GM12892 (cell line): ENCODE measurements at regions not wholly inside any gene's neighbourhood (a gene's known extent, or its start where the extent isn't known, plus 50 kb on each side); places are given as distances from the start of the nearest gene placed in this dataset.

Experiments
- DNase-seq: peaks from one replicate; pipeline ENCODE4 v3.0.0; 2011; ENCODE audit not compliant: insufficient read length
- FAIRE-seq: peaks from 2 replicates; lab custom pipeline; 2011; peaks lifted over from hg19 to GRCh38; lab: Jason Lieb, UNC
- POLR2A ChIP-seq: IDR thresholded peaks from 2 replicates; pipeline ENCODE4 v1.6.1; 2011; ENCODE audit warnings: low read depth, low read length, control low read depth
- POLR2AphosphoS5 ChIP-seq: IDR thresholded peaks from 2 replicates; pipeline ENCODE4 v1.6.1; 2011; ENCODE audit warnings: low read depth, low read length, control low read depth
- TAF1 ChIP-seq: IDR thresholded peaks from 2 replicates; pipeline ENCODE4 v1.6.1; 2011; ENCODE audit warnings: low read depth, mild to moderate bottlenecking, control low read depth, low read length, borderline replicate concordance

- FAIRE-seq (peak; percentile 33), DNase-seq (no peak)
- TF ChIP-seq POLR2AphosphoS5 (no peak), TAF1 (no peak)
Measured at GRCh38 chr6:12467706-12468670, 177.8 kb downstream of the EDN1 start.

- TF ChIP-seq POLR2AphosphoS5 (no peak), TAF1 (no peak), POLR2A (no peak)
- no peak for FAIRE-seq
- no peak for DNase-seq
Measured at GRCh38 chr6:12472601-12473038, 182.5 kb downstream of the EDN1 start.

GRCh38 chr6:12473494-12473893, 183.3 kb downstream of the EDN1 start:
- no peak for DNase-seq
- TF ChIP-seq TAF1: no peak
- TF ChIP-seq POLR2AphosphoS5: no peak
- TF ChIP-seq POLR2A: no peak
- FAIRE-seq: no peak

GRCh38 chr6:12474167-12475140, 184.3 kb downstream of the EDN1 start:
- FAIRE-seq (no peak), DNase-seq (no peak)
- TF ChIP-seq POLR2AphosphoS5 (no peak), TAF1 (no peak), POLR2A (no peak)

- no peak for DNase-seq
- TF ChIP-seq TAF1 (no peak), POLR2AphosphoS5 (no peak), POLR2A (no peak)
- FAIRE-seq: no peak
Measured at GRCh38 chr6:12476484-12476883, 186.3 kb downstream of the EDN1 start.

GRCh38 chr6:12477616-12478015, 187.5 kb downstream of the EDN1 start:
- no peak for TF ChIP-seq POLR2A
- TF ChIP-seq POLR2AphosphoS5: no peak
- DNase-seq (no peak), FAIRE-seq (no peak)

- TF ChIP-seq POLR2A: no peak
- TF ChIP-seq POLR2AphosphoS5: no peak
- no peak for TF ChIP-seq TAF1
Measured at GRCh38 chr6:12478921-12479320, 188.8 kb downstream of the EDN1 start.

GRCh38 chr6:12479451-12479850, 189.3 kb downstream of the EDN1 start:
- FAIRE-seq: peak; percentile 70

More at GRCh38 chr6:12478921-12479320, 188.8 kb downstream of the EDN1 start:
- no peak for FAIRE-seq
- DNase-seq: no peak

GRCh38 chr6:12479881-12480280, 189.7 kb downstream of the EDN1 start:
- TF ChIP-seq POLR2AphosphoS5 (no peak), TAF1 (no peak), POLR2A (no peak)
- FAIRE-seq (no peak), DNase-seq (no peak)

More at GRCh38 chr6:12479451-12479850, 189.3 kb downstream of the EDN1 start:
- DNase-seq: no peak
- TF ChIP-seq POLR2A (no peak), TAF1 (no peak), POLR2AphosphoS5 (no peak)

GRCh38 chr6:12480379-12480778, 190.2 kb downstream of the EDN1 start:
- TF ChIP-seq TAF1 (no peak), POLR2AphosphoS5 (no peak), POLR2A (no peak)
- DNase-seq: no peak
- FAIRE-seq: no peak

GRCh38 chr6:12481292-12481691, 191.1 kb downstream of the EDN1 start:
- FAIRE-seq: no peak
- TF ChIP-seq POLR2A (no peak), POLR2AphosphoS5 (no peak), TAF1 (no peak)
- DNase-seq: no peak
